ENCODE measurements at regions not wholly inside any gene's neighbourhood (a gene's known extent, or its start where the extent isn't known, plus 50 kb on each side); places are given as distances from the start of the nearest gene placed in this dataset.

- Histone ChIP-seq H3K9ac (ENCODE audit: extremely low read depth, low read length, poor library complexity, severe bottlenecking) (no peak overlapping the region), H3K36me3 (ENCODE audit: control insufficient read depth, insufficient read depth, low read length) (no peaks in the 10 kb centered on the region), H3K27ac (ENCODE audit: low read depth, low read length) (no peak overlapping the region), H3K4me1 (ENCODE audit: control insufficient read depth, insufficient read depth, low read length) (no peaks in the 10 kb centered on the region), H3K27me3 (ENCODE audit: control insufficient read depth, insufficient read depth, low read length, poor library complexity, severe bottlenecking) (no peaks in the 10 kb centered on the region), H3K9me3 (ENCODE audit: control insufficient read depth, low read length) (no peaks in the 10 kb centered on the region), H3K4me3 (ENCODE audit: low read length) (no peak overlapping the region)
- H3K36me3 Mint-ChIP-seq (ENCODE audit: low read depth), result no peaks in the 10 kb centered on the region
- H3K4me1 Mint-ChIP-seq, result peaks cover 4% of the 10 kb centered on the region
- H3K27ac Mint-ChIP-seq, result no peak overlapping the region
- no peak for DNase-seq
- no peaks in the 10 kb centered on the region for H3K9me3 Mint-ChIP-seq
- TF ChIP-seq CTCF (conservative IDR thresholded peaks at IDR 0.05), result no peak
- H3K4me3 Mint-ChIP-seq, result no peak overlapping the region
- 89% methylated on average over 3 of the region's 3 CpGs; no CpG with 5 or more reads in 1 of the 2 experiments for WGBS, 2 experiments (ENCODE audit: insufficient coverage in 1 of 2, insufficient read length in 1 of 2)
- peaks cover 5% of the 10 kb centered on the region for H3K27me3 Mint-ChIP-seq (ENCODE audit: insufficient read depth)
Observed at GRCh38 chr3:5427938-5428337, 240.4 kb downstream of the EDEM1 start.

- Histone ChIP-seq H3K27ac (ENCODE audit: low read depth, low read length) (no peak overlapping the region), H3K27me3 (ENCODE audit: control insufficient read depth, insufficient read depth, low read length, poor library complexity, severe bottlenecking) (no peaks in the 10 kb centered on the region), H3K4me3 (ENCODE audit: low read length) (no peak overlapping the region), H3K9me3 (ENCODE audit: control insufficient read depth, low read length) (no peaks in the 10 kb centered on the region), H3K36me3 (ENCODE audit: control insufficient read depth, insufficient read depth, low read length) (no peaks in the 10 kb centered on the region), H3K4me1 (ENCODE audit: control insufficient read depth, insufficient read depth, low read length) (no peaks in the 10 kb centered on the region), H3K9ac (ENCODE audit: extremely low read depth, low read length, poor library complexity, severe bottlenecking) (no peak overlapping the region)
- 83 to 87% methylated on average over 7 to 10 of the region's 10 CpGs for WGBS, 2 experiments (ENCODE audit: insufficient coverage in 1 of 2, insufficient read length in 1 of 2)
- Mint-ChIP-seq H3K4me1 (peaks cover 4% of the 10 kb centered on the region), H3K4me3 (no peak overlapping the region), H3K27ac (no peak overlapping the region), H3K36me3 (ENCODE audit: low read depth) (no peaks in the 10 kb centered on the region), H3K9me3 (no peaks in the 10 kb centered on the region), H3K27me3 (ENCODE audit: insufficient read depth) (peaks cover 5% of the 10 kb centered on the region)
- DNase-seq, result no peak
- TF ChIP-seq CTCF (conservative IDR thresholded peaks at IDR 0.05), result no peak
Observed at GRCh38 chr3:5428607-5429516, 241.4 kb downstream of the EDEM1 start.

GRCh38 chr3:5429517-5429890, 242.0 kb downstream of the EDEM1 start:
- H3K9me3 Mint-ChIP-seq, result no peaks in the 10 kb centered on the region
- Histone ChIP-seq H3K9ac (ENCODE audit: extremely low read depth, low read length, poor library complexity, severe bottlenecking) (no peak overlapping the region), H3K4me3 (ENCODE audit: low read length) (no peak overlapping the region), H3K9me3 (ENCODE audit: control insufficient read depth, low read length) (no peaks in the 10 kb centered on the region), H3K4me1 (ENCODE audit: control insufficient read depth, insufficient read depth, low read length) (no peaks in the 10 kb centered on the region), H3K36me3 (ENCODE audit: control insufficient read depth, insufficient read depth, low read length) (no peaks in the 10 kb centered on the region), H3K27ac (ENCODE audit: low read depth, low read length) (no peak overlapping the region), H3K27me3 (ENCODE audit: control insufficient read depth, insufficient read depth, low read length, poor library complexity, severe bottlenecking) (no peaks in the 10 kb centered on the region)
- DNase-seq, result no peak
- no peak overlapping the region for H3K4me3 Mint-ChIP-seq
- H3K27ac Mint-ChIP-seq, result no peak overlapping the region
- TF ChIP-seq CTCF (conservative IDR thresholded peaks at IDR 0.05), result no peak
- H3K4me1 Mint-ChIP-seq, result peaks cover 4% of the 10 kb centered on the region
- H3K36me3 Mint-ChIP-seq (ENCODE audit: low read depth), result no peaks in the 10 kb centered on the region
- peaks cover 5% of the 10 kb centered on the region for H3K27me3 Mint-ChIP-seq (ENCODE audit: insufficient read depth)

Measured in endodermal cell (in vitro differentiated cells).